Epidermal melanocyte (primary cell): ENCODE measurements at regions not wholly inside any gene's neighbourhood (a gene's known extent, or its start where the extent isn't known, plus 50 kb on each side); places are given as distances from the start of the nearest gene placed in this dataset.

Source experiments
- DNase-seq: peaks from one replicate; pipeline ENCODE4 v3.0.0; 2011; ENCODE audit warnings: low spot score; ENCODE audit not compliant: insufficient read length

- DNase-seq, result no peak
Measured at GRCh38 chr2:185891403-185891802, 152.8 kb downstream of the FSIP2 start.

- DNase-seq, result no peak
Measured at GRCh38 chr2:185891804-185892411, 153.3 kb downstream of the FSIP2 start.

GRCh38 chr2:185892484-185892883, 153.9 kb downstream of the FSIP2 start:
- DNase-seq, result no peak

- no peak for DNase-seq
Measured at GRCh38 chr2:185894223-185894622, 155.6 kb downstream of the FSIP2 start.

GRCh38 chr2:185895828-185896693, 157.5 kb downstream of the FSIP2 start:
- DNase-seq, result no peak

GRCh38 chr2:185899366-185899765, 160.8 kb downstream of the FSIP2 start:
- no peak for DNase-seq

- DNase-seq, result no peak
Measured at GRCh38 chr2:185919155-185919554, 180.6 kb downstream of the FSIP2 start.

GRCh38 chr2:185921048-185921756, 182.6 kb downstream of the FSIP2 start:
- DNase-seq, result no peak

- no peak for DNase-seq
Measured at GRCh38 chr2:185934232-185934631, 195.6 kb downstream of the FSIP2 start.

- DNase-seq, result no peak
Measured at GRCh38 chr2:185939858-185940257, 201.3 kb downstream of the FSIP2 start.

GRCh38 chr2:185942855-185943254, 204.3 kb downstream of the FSIP2 start:
- DNase-seq, result no peak

GRCh38 chr2:185947722-185948121, 209.1 kb downstream of the FSIP2 start:
- no peak for DNase-seq

GRCh38 chr2:185952100-185952499, 213.5 kb downstream of the FSIP2 start:
- no peak for DNase-seq

- DNase-seq, result no peak
Measured at GRCh38 chr2:185954389-185954788, 215.8 kb downstream of the FSIP2 start.

GRCh38 chr2:185955050-185955449, 216.4 kb downstream of the FSIP2 start:
- no peak for DNase-seq

- no peak for DNase-seq
Measured at GRCh38 chr2:185967335-185967734, 228.7 kb downstream of the FSIP2 start.

GRCh38 chr2:185970148-185970852, 231.7 kb downstream of the FSIP2 start:
- DNase-seq, result no peak

GRCh38 chr2:185978634-185979407, 240.2 kb downstream of the FSIP2 start:
- no peak for DNase-seq

GRCh38 chr2:185979546-185980071, 241.0 kb downstream of the FSIP2 start:
- DNase-seq, result no peak

- DNase-seq, result no peak
Measured at GRCh38 chr2:185980944-185981343, 242.3 kb downstream of the FSIP2 start.

GRCh38 chr2:185984670-185985069, 246.1 kb downstream of the FSIP2 start:
- DNase-seq, result no peak
